ENCODE measurements at regions not wholly inside any gene's neighbourhood (a gene's known extent, or its start where the extent isn't known, plus 50 kb on each side); places are given as distances from the start of the nearest gene placed in this dataset.
A peak's percentile ranks its signal among the peaks of the same experiment; 100 is the strongest.
"Not testable (repeated sequence)": the region's sequence is repeated elsewhere in the genome, so short reads cannot be mapped to it uniquely, and the experiment has no call there.

DNA sequence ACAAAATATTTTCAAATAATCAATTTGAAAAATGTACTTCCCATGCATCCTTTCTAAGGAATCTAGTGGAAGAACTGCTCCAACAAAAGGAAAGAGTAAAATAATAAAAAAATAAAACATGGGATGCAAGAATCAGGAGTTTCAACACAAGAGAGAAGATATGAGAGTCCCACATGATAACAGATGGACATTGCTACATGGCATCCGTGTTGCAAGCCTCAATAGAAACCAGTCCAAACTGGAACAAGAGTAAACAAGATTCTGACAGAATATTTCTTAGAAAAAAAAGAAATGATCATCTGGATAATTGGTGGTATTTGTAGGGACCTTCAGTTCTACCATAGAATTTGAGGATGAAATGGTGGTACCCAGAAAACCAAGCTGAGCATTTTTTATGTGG lies 186.8 kb downstream of the FRK start:
- DNase-seq (ENCODE audit: low read depth), result no peak

DNA sequence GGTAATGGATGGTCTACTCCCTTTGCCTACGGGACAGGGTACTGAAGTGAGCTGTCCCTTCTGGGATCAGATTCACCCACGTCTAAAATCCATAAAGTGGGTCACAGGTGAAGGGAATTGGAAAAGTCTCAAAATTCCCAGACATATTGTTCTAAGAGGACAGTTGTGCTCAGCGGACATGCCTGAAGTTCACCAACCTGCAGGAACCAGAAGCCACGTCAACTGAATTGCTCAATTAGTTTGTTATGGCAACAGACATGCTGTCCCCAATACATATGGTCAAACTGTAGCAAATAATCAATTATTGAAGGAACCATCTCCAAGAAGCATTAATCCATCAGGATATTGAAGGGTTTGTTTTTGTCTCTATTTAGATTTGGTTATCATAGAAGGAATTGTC lies 190.2 kb downstream of the FRK start:
- DNase-seq (ENCODE audit: low read depth), result no peak

DNA sequence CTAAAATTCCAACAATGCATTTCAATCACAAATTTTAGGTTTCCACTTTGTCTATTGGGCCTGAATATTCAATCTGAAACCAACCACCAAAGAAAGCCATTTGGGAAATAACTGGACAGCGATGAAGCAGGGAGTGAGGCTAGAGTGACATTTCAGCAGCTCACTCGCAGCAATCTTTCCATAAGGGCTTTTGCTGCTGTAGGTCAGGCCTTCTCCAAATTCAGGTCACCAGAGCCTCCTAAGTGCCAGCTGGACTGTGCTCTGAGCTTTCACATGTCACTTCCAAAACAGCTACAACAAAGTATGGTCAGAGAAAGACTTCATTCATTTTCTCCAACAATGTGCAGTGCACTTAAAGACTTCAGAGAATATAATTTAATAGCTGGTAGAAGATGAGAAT lies 194.8 kb downstream of the FRK start:
- no peak for DNase-seq (ENCODE audit: low read depth)

DNA sequence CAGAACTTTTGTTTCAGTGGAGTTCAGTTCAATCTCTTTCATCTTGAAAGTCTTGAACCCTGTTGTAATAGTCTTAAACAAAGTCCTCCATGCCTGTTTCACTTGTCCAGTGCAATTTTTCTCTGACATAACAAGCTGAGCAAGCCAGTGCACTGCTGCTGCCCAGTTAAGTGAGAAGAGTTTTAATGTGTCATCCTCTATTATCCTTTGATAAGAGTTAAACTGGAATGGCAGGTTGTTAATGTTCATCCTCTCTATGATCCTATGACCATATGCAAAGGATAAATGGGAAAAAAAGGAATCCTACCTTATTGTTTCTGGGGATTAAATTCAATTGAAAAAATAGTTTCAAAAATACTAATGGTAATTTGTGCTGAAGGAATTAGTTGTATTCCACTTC lies 197.5 kb downstream of the FRK start:
- DNase-seq (ENCODE audit: low read depth), result no peak

DNA sequence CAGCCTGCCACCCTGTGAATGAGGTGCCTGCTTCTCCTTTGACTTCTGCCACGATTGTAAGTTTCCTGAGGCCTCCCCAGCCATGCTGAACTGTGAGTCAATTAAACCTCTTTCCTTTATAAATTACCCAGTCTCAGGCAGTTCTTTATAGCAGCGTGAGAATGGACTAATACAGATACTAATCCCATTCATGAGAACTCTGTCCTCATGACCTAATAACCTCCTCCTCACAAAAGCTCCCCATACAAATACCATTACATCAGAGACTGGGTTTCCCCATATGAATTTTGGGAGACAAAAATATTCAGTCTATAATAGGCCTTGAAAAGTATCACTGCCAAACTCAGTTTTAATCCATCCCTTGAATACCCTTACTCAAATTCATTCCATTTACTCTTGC lies 199.0 kb downstream of the FRK start:
- DNase-seq (ENCODE audit: low read depth), result not testable (repeated sequence)

DNA sequence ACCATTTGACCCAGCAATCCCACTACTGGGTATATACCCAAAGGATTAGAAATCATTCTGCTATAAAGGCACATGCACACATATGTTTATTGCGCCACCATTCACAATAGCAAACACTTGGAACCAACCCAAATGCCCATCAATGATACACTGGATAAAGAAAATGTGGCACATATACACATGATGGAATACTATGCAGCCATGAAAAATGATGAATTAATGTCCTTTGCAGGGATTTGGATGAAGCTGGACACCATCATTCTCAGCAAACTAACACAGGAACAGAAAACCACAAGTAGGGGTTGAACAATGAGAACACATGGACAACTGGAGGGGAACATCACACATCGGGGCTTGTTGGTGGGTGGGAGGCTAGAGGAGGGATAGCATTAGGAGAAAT lies 201.1 kb downstream of the FRK start:
- DNase-seq (ENCODE audit: low read depth), result not testable (repeated sequence)

DNA sequence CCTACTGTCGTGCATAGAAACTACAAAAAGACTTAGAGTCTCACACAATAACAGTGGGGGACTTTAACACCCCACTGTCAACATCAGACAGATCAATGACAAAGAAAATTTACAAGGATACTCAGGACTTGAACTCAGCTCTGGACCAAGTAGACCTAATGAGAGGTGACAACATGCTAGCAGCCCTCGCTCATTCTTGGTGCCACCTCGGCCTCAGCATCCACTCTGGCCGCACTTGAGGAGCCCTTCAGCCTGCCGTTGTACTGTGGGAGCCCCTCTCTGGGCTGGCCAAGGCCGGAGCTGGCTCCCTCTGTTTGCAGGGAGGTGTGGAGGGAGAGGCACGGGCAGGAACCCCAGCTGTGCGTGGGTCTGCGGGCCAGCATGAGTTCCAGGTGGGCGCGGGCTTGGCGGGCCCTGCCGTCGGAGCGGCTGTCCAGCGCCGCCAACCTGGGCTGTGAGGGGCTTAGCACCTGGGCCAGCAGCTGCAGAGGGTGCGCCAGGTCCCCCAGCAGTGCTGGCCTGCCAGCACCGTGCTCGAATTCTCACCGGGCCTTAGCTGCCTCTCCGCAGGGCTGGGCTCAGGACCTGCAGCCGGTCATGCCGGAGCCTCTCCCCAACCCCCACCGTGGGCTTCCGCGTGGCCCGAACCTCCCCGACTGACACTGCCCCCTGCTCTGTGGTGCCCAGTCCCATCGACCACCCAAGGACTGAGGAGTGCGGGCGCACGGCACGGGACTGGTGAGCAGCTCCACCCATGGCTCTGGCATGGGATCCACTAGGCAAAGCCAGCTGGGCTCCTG lies 205.6 kb downstream of the FRK start:
- no peak for DNase-seq (ENCODE audit: low read depth)

DNA sequence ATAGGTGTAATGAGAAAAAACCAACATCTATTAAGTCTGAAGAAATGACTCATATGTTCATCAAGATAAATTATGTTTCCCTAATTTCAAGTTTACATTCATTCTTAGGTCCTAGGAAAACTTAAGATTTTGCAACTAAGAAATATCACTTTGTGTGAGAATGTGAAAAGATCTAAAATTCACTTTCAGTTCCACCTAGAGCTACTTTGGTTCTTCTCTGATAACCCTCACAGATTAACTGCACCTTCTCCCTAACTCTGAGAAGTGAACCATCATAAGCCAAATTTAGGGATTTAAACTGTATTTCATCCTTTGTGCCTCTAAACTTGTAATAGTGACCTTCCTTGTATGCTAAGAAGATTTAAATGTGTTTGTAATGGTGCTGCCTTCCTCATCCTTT lies 213.0 kb downstream of the FRK start:
- no peak for DNase-seq (ENCODE audit: low read depth)

DNA sequence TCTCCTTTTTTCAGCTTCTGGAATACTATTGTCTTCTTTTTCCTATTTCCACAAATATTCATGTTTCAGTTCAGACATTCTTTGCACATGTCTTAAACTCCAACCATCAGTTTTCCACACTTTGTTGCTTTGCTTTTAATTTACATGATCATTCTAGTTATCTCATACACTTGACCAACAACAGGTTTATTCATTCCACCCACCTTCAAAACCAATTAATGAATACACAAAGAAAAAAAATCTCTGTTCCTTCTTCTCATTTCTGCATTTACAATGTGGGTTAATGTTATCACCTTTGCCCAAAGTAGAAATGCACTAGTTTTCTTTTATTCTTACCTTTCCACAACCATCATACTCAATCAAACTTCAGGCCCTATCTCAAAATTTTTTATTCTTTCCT lies 216.7 kb downstream of the FRK start:
- DNase-seq (ENCODE audit: low read depth), result no peak

DNA sequence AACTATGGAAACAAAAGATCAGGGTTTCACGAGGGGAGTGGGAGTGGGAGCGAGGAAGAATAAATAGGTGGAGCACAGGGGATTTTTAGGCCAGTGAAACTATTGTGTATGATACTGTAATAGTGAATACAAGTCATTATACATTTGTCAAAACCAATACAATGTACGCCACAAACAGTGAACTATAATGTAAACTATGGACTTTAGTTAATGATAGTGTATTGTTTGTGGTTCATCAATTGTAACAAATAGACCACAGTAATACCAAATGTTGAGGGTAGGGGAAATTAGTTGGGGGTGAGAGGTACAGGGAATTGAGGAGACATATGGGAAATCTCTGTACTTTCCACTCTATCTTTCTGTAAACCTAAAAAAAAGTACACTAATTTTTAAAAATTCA lies 218.4 kb downstream of the FRK start:
- no peak for DNase-seq (ENCODE audit: low read depth)

DNA sequence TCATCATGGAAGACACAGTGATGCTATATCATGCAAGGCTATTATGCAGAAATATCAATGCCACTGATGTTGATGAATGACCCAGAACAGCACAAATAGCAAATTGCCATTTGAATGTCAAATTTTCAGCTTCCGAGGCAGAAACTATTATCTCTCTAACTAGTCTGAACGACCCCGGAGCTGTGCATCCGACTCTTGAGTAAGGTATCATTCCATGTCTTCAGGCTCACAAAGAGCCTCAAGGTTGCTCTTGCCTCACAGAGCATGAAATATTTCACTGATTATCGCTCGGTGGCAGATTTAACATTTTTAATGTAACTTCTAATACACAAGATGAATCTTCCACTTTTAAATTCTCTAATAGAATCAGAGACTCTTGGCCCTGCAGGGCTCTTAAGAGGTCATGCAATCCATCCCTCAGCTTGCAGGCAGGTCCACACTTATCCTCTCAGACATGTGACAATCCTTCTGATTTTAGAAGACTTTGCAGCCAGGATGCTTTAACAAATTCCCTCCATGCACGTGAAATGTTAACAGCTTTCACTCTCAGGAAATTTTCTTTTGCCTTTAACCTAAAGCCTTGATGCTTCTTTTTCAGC lies 221.0 kb downstream of the FRK start:
- DNase-seq (ENCODE audit: low read depth), result no peak

DNA sequence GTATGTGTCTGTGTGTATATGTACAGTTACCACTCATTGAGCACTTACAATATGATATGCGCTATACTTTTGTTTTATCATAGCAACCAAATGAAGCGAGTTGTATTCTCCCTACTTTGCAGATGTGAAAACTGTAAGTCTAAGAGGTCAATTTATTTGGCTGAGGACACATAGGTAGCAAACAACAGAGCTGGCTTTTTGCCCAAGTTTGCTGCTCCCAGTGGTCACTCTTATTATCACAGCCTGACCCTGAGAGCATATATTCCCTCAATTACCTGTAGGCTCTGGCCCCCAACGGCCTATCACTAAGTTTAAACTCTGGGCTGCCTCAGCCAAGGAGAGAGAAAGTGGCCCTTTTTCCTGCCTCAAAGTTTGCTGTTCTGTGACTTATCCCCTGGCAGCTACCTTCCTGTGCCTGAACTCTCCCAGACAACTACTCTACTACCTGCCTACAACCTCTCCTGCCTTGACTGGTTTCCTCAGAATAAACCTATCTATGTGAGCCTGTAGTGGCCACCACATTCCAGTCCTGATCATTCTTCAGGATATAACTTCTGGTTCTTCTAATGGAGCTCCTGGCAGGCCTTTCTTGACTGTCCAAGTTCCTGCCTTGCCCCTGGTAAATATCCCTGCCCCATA lies 221.8 kb downstream of the FRK start:
- peak; percentile 13 for DNase-seq (ENCODE audit: low read depth)

DNA sequence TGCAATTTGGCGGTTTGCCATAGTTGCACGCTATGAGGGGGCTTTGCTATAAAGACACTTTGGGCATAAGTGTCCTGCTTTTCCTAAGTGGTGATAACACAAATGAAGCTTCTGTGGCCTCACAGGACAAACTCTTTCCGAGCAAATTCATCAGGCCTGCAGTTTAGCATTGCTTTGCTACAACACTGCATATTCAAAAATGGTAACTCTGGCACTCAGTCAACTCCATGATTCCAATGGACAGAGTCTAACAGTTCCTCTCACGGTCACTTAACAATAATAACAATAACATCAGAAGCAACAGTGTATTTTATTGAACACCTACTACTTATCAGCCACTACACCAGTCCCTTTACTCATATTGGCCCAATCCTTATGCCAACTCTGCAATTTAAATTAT lies 222.5 kb downstream of the FRK start:
- no peak for DNase-seq (ENCODE audit: low read depth)

DNA sequence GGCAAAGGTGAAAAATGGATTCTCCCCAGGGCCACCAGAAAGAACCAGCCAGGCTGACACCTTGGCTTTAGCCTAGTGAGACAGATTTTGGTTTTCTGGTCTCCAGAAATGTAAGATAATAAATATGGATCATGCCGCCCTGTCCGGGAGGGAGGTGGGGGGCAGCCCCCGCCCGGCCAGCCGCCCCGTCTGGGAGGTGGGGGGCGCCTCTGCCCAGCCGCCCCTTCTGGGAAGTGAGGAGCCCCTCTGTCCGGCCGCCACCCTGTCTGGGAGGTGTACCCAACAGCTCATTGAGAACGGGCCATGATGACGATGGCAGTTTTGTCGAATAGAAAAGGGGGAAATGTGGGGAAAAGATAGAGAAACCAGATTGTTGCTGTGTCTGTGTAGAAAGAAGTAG lies 224.3 kb downstream of the FRK start:
- DNase-seq (ENCODE audit: low read depth), result not testable (repeated sequence)

DNA sequence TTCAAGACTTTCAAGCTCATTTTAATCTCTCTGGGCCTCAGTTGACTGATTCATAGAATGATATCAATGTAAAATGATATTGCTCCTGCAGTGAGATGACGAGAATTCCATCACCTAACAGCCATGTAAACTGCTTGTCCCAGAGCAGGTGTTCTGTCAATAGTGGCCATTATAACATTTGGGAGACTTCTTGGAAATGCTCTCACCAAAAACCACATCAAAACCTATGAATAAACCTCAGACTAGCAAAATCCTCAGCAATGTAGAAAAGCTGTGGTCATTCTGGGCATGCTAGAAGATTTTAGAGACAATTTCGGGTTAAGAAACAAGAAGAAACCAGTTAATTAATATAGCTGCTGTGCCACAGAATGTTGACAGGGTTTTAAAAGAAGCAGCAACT lies 225.4 kb downstream of the FRK start:
- DNase-seq (ENCODE audit: low read depth), result peak; percentile 2

DNA sequence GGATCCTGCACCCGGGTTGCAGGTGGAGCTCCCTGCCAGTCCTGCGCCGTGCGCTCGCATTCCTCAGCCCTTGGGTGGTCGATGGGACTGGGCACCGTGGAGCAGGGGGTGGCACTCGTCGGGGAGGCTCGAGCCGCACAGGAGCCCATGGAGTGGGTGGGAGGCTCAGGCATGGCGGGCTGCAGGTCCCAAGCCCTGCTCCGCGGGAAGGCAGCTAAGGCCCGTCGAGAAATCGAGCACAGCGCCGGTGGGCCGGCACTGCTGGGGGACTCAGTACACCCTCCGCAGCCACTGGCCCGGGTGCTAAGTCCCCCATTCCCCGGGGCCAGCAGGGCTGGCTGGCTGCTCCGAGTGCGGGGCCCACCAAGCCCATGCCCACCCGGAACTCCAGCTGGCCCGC lies 226.1 kb downstream of the FRK start:
- DNase-seq (ENCODE audit: low read depth), result not testable (repeated sequence)

DNA sequence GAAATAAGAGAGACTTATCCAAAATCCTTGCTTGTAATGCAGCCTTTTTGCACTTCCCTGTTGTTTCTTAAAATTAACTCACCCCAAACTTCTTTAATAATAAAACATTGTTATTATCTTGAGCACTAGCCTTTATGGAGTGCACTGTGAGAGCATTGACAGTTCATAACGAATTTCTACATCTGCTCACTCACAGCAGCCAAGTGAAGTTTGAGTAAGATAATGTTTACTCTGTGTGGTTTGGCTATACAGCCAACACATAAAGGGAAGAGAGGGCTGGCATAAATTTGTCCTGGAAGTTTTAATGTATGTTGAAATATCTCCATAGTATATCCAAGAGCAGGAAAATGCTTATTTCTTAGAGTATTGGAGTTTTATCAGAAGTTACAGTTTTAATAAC lies 227.9 kb downstream of the FRK start:
- DNase-seq (ENCODE audit: low read depth), result no peak

DNA sequence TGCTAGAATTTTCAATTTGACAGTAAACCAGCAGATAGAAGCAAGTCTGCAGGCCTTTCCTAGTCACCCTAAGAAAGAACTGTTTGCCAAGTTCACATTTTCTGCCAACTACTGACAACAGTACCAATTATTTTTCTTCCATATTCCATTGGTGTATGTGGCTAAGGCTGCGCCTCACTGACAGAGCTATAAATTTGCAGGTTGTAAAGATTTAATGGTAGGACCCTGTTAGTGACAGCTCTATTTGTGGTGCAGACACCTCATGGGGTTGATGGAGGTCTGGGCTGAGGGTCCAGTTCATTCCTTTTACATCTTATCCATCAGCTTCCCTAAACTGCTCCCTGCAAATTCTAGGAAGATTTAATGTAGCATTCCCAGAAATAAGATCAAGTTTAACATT lies 228.5 kb downstream of the FRK start:
- no peak for DNase-seq (ENCODE audit: low read depth)

DNA sequence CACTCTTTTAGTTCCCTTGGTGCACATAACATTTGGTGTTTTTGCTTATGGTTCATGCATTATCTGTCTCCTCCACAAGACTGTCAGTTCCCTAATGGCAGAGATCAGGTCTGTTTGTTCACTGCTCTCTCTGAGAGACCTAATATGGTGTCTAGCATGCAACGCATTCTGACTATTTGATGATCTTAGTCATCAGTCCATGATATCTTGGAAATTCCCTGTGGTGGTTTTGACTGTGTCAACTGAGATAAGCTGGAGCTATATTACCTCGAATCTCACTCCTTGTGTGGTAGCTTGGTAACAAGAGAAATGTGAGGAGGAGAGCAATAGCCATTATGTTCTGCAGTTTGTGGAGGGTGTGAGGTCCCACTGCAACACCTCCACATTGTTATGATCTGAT lies 229.8 kb downstream of the FRK start:
- peak; percentile 7 for DNase-seq (ENCODE audit: low read depth)

DNA sequence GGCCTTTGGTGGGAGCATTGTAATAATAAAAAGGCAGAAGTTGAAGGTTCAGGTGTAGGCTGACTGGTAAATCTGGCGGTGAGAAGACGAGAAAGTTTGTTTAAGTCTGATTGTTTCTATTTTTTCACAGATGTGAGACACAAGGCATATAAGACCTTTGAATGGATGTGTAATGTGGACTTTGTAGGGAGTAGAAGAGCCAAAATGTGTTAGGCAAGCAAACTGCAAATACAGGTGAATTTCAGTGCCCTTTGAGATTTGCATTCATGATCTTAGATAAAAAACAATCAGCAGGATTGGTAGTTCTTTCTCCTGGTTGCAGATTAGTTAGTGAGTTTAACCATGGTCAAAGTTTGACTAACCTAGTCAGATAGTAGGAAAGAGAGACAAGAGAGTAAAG lies 238.9 kb downstream of the FRK start:
- DNase-seq (ENCODE audit: low read depth), result no peak

DNA sequence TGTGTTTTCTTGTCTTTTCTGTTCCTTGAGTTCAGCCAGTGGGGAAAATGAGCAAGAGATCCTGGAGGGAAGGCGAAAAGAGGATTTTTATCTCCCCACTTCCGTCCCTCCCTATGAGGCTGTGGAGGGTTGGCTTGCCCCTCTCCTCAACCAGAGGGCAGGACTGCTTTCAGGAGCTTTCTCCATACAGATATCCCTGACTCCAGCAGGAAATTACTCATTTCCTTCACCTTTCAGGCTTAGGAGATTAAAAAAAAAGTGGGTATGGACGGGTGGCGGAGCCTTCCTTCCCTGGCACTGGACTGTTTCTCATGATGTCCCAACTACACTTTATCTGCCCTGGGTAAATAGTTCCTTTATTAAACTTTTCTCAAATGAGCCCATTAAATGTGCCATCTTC lies 241.2 kb downstream of the FRK start:
- DNase-seq (ENCODE audit: low read depth), result no peak

DNA sequence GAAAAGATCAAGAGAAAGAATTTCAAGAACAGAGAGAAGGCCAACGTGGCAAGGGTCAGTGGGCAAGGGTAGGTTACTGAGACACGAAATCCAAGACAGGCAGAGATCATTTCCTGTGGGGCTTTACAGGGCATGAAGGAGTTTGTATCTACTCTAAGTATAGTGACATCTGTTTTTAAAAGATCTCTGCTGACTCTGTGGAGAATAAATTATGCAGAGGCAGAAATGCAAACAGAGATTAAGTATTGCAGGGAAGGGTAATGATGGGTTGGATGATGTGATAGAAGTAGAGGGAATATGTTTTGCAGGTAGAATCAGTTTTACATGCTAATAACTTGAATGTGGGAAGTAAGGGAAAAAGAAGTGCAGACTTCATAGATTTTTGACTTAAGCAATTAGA lies 243.5 kb downstream of the FRK start:
- DNase-seq (ENCODE audit: low read depth), result no peak

DNA sequence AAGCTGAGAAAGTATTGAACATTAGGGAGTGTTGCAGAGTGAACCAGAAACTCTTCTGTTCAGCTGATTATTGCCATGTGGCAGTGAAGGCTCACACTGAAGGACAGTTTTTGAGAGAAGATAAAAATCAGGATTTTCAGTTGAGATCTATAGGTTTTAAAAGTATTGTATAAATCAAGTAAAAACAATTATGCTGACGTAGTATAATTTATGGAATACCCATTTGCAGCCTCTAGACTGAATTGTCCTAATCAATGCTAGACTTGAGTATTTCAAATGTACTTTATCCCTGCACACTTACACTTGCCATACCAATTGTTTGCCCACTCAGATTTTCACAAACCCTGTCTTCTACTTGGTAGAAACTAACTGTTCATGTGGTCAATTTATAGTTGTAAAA lies 245.8 kb downstream of the FRK start:
- no peak for DNase-seq (ENCODE audit: low read depth)
